ENCODE measurements at regions not wholly inside any gene's neighbourhood (a gene's known extent, or its start where the extent isn't known, plus 50 kb on each side); places are given as distances from the start of the nearest gene placed in this dataset.
"Not testable (repeated sequence)": the region's sequence is repeated elsewhere in the genome, so short reads cannot be mapped to it uniquely, and the experiment has no call there.

DNA sequence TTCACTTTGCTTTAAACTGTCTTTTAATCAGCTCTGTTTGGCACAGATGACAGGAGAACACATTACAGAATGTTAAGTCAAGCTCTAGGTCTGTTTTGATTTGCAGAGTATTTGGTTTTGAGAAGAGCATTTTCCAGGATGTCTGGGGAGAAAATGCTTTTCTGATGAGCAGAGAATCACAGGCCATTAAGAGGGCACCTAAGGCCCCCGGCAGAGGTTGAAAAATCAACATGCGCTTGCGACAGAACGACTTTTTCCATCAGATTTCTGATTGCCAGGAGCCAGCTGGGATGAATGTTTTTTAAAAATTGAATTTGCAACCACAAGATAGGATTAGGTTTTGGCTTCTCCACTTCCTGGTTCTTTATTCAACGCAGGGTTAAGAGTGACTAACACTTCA is 304.5 kb downstream of the JRKL start:
- DNase-seq (ENCODE audit: extremely low read depth, low read depth): no peak

DNA sequence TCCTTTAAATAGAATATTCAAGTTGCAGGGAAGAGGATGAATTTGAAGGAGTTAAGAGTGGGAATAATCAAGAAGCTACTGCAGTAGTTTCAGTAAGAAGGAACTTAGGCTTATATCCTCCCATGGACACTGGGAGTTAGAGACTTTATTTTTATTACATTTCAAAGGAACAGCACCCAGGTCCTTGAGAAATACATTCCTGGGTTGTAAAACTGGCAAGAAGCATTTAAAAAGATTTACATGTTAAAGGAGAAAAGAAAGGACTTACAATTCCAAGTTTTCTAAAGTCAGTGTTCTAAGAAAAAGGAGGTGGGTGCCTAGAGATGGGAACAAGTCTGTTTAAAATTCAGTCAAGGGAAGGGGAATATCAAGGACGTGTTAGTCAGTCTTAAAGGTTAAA is 306.9 kb downstream of the JRKL start:
- no peak for DNase-seq (ENCODE audit: extremely low read depth, low read depth)

DNA sequence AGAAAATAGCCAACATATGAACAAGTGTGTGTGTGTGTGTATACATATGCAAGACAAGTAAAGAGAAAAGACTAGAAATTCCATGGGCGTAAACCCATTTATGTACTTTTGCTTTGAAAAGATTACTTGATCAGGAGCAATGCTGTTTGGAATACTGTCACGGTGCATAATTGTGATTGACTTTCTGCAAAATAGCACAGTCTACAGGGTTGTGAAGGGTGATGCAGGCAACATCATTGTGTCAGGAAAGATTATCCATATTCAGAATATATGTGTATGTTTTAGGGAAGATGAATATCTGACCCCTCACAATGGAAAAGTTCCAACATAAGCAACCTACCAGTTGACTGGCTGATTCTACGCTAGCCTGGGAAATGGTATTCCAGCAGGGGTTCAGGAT is 307.7 kb downstream of the JRKL start:
- no peak for DNase-seq (ENCODE audit: extremely low read depth, low read depth)

DNA sequence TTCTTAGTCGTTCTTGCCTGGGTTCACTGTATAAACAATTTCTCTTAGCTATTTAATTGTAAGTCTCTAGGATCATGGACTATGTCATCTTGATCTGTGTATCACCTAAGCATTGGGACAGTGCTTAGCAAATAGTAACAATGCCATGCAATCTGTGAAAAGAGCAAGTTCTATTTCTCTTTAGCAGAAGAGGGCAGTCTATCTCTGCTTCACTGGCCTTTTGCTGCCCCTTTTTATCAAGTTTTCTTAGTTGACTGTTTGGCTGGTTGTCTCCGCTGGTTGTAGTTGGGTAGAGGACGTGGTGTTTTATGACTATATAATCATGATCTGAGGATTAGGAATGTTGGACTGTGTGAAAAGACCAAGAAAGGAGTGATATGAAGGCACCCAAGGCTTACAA is 315.0 kb downstream of the JRKL start:
- DNase-seq (ENCODE audit: extremely low read depth, low read depth): no peak

DNA sequence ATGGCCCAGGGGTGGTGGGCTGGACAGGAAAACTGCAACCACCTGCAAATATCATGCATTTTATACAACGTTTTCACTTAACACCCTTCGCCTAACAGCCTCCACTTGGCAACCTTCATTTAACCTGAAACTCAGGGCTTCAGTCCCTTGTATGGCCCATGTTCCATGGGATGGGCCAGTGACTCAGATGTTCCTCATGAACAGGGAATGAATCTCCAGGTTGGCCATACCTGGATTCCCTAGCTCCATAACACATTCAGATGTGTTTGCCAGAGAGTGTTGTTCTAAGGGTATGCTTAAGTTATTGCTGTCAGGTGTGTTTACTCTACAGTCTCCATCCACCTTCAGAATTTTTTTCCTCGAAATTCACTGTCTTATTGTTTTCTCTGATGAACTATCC is 316.9 kb downstream of the JRKL start:
- DNase-seq (ENCODE audit: extremely low read depth, low read depth): no peak

DNA sequence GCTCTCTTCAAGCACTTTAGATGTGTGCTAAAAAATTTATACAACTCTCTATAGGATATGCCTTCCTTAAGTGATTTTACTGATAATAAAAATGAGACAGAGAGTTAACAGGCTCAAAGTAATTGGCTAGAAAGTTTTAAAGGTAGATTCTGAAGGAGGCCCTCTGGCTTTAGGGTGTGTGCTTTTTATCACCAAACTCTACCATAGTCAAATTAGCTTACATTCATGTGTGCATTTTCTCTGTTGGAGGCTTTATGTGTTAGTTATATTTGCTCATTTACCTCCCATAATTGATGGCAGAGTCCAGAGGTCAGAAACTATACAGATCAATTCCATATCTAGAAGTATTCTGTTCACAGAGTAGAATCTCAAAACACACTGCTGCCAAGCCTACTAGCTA is 317.5 kb downstream of the JRKL start:
- no peak for DNase-seq (ENCODE audit: extremely low read depth, low read depth)

DNA sequence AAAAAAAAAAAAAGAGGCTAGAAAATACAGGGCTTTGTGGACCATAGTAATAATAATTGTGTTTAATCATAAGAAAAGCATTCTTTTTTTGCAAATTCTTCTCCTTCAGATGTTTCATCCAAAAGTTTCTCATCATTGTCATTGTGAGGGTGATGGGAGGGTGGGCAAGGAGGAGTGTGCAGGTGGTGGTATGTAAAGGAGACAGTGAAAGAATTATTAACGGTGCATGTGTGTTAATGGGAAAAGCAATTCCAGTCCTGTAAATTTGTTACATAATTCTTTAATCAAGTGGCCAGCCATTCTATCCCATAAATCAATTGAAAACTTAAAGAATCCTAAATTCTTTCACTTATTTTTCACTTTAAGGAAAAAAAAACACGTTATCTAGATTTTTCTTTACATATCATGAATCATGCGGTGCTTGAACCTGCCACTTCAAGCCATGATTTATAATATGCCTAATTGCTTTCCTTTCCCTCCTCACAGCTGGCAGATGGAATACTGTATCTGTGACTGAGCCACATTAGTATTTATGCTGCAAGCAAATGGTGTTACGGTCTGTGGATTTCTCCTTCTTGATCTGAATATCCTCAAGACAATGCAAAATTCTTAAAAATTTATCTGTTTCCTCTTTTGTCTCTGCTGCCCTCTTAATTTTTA is 318.5 kb downstream of the JRKL start:
- DNase-seq (ENCODE audit: extremely low read depth, low read depth): no peak

DNA sequence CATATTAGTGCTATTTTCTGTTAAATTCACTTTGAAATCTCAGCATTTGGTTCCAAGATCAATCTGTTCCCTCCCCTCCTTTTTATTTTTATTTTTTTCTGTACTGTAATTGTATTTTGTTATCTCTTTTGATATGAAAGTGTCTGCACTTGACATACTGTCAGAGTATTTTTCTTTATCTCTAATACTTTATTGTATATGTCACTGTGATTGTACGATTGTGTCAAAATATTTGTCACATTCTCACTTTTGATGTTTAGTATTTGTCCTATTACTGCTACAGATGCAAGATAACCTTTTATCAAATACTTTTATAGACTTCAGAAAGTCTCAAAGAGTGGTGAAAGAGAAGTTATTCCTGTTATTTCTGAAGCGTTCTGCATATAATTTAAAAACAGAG is 323.5 kb downstream of the JRKL start:
- no peak for DNase-seq (ENCODE audit: extremely low read depth, low read depth)

DNA sequence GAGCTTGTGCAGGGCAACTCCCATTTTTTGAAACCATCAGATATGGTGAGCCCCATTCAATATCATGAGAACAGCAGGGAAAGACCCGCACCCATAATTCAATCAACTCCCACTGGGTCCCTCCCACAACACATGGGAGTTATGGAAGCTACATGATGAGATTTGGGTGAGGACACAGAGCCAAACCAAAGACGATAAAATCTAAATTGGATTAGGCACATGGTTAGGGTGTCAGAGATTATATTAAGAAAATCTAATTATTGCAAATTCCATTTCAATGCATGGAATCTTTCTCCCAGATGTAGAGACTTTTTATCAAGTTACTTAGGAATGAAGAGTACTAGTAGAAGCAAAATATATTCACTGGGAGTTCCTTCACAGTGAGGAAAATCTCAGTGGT is 324.9 kb downstream of the JRKL start:
- DNase-seq (ENCODE audit: extremely low read depth, low read depth): no peak

DNA sequence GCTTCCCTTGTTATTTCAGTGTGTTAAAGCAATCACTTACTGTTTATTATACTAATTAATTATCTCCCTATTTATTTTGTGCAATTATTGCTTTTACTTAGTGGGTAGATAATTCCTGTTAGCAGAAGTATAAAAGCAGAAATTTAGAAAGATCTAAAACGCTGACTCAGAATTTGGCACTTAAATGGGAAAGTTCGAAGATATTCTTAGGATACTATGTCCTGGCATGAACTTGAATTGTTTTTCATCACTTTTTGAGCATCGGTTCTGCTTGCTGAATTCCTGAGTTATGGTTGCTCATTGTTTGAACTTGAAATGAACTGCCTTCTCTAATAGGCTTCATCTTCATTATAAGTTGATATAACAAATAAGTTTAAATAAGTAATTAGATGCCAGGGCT is 325.4 kb downstream of the JRKL start:
- DNase-seq (ENCODE audit: extremely low read depth, low read depth): no peak

DNA sequence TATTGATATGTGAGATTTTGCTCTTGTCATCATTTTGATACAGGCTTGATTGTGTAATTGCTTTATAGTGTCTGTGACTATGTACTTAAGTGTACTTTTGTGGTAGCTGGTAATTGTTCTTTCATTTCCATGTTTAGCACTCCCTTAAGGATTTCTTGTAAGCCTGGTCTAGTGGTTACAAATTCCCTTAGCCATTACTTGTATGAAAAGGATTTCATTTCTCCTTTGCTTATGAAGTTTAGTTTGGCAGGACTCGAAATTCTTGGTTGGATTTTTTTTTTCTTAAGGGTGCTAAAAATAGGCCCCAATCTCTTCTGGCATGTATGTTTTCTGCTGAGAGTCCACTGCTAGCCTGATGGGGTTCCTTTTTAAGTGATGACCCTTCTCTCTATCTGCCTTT is 346.8 kb downstream of the JRKL start:
- no peak for DNase-seq (ENCODE audit: extremely low read depth, low read depth)

DNA sequence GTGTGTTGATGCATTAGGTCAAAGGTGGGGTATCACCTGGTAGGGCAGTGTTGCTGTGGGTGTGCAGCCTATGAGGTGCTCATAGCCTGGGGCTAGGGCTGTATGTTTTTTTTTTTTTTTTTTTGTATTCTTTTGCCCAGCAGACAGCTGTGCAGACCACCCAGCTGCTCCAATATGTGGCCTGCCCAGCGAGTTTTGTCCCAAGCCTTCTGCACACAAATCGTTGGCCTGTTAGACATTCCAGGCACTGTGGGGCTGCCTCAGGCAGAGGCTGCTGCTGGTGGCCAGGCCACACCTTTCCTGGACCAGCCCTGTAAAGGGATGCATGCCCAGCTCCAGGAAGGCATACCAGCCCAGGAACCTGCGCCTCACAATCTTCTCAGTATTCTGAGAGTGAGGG is 348.5 kb downstream of the JRKL start:
- no peak for DNase-seq (ENCODE audit: extremely low read depth, low read depth)

DNA sequence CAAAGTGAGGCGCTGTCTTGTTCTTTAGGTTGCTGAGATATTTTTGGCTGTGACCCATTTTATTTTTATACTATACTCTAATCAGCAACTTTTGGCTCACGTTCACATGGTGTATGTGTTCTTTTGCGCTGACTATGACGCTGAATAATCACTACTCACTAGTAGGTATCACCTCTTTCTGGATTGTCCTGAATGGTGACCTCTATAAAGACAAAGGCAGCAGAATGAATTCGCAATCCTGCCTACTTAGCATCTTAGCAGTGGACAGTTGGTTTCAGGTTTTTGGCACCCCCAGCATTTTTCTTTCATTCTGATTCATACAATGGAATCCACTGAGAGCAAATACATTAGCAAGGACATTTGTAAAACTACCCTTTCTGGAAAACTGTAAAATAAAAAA is 351.3 kb downstream of the JRKL start:
- no peak for DNase-seq (ENCODE audit: extremely low read depth, low read depth)

DNA sequence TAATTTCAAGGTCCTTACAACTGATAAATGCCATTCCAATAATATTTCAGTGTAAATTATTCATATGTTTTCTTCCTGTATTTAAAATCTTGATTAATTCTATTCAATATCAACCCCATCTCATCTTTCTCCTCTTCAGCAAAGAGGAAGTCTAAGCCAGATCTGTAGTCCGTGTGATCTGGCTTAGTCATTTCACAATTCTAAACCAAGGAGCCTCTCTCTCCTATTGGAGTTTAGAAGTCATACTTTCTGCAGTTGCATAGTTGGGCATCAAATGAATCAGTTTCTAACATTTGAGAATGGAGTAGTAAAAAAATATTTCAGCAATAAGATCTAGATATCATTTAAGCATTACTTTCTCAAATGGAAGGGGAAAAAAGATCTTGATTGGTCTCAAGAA is 354.9 kb downstream of the JRKL start:
- DNase-seq (ENCODE audit: extremely low read depth, low read depth): no peak

DNA sequence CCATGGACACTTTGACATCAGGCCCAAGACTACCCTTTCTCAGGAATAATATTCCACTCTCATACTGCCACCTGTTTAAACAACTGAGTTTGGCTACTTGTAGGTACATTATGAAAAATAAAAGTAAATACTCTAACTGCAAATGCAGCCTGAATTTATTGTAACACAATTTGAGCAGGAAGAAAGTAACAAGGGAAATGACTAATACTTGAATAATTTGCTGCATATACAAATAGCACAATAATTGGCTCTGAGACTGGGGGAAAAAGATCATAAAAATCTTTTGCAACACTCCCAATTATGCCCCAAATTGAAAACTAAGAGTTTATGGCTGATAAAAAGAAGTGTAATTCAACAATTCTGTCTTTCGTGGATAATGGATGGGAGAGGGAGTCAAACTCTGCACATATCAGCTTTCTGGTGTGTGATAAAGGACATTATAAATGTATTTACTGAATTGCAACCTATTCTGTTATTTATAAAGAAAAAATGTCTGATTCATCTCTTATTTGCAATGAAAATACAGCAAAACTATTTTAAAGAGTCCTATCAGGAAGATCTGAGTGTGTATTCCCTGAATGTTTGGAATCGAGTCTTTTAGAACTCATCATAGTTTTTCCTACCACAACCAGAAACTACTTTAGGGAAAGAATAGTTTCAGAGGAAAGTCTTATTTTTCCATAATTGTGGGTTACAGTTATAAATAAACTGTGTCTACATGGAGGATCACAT is 359.0 kb downstream of the JRKL start:
- DNase-seq (ENCODE audit: extremely low read depth, low read depth): no peak

DNA sequence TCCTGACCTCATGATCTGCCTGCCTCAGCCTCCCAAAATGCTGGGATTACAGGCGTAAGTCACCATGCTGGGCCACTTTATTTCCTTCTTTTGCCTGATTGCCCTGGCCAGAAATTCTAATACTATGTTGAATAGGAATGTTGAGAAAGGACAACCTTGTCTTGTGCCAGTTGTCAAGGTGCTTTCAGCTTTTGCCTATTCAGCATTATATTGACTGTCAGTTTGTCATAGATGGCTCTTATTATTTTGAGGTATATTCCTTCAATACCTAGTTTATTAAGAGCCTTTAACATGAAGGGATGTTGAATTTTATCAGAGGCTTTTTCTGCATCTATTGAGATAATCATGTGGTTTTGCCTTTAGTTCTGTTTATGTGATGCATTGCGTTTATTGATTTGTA is 362.0 kb downstream of the JRKL start:
- DNase-seq (ENCODE audit: extremely low read depth, low read depth): not testable (repeated sequence)

DNA sequence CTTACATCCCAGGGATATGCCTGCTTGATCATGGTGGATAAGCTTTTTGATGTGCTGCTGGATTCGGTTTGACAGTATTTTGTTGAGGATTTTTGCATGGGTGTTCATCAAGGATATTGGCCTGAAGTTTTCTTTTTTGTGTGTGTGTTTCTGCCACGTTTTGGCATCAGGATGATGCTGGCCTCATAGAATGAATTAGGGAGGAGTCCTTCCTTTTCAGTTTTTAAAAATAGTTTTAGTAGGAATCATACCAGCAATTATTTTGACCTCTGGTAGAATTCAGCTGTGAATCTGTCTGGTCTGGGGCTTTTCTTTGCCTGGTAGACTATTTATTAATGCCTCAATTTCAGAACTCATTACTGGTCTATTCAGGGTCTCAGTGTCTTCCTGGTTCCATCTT is 362.4 kb downstream of the JRKL start:
- no peak for DNase-seq (ENCODE audit: extremely low read depth, low read depth)

DNA sequence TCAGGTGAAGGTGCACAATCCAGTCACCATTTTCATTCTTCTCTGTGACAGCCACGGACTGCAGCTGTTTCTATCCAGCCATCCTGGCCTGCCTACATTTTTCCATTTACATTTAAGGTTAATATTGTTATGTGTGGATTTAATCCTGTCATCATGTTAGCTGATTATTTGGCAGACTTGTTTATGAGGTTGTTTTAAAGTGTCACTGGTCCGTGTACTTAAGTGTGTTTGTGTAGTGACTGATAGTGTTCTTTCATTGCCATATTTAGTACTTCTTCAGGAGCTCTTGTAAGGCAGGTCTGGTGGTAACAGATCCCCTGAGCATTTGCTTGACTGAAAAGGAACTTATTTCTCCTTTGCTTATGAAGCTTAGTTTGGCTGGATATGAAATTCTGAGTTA is 364.2 kb downstream of the JRKL start:
- no peak for DNase-seq (ENCODE audit: extremely low read depth, low read depth)

DNA sequence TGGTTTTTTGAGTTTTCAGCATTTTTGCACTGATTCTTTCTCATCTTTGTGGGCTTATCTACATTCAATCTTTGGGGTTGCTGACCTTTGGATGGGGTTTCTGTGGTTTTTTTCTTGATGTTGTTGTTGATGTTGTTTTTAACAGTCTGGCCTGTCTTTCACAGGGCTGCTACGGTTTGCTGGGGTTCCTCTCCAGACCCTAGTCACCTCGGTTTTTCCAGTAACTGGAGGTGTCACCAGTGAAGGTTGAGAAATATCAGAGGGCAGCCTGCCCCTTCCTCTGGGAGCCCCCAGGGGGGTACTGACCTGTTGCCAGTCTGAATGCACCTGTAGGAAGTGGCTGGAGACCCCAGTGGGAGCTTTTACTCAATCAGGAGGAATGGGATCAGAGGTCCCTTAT is 365.4 kb downstream of the JRKL start:
- no peak for DNase-seq (ENCODE audit: extremely low read depth, low read depth)

DNA sequence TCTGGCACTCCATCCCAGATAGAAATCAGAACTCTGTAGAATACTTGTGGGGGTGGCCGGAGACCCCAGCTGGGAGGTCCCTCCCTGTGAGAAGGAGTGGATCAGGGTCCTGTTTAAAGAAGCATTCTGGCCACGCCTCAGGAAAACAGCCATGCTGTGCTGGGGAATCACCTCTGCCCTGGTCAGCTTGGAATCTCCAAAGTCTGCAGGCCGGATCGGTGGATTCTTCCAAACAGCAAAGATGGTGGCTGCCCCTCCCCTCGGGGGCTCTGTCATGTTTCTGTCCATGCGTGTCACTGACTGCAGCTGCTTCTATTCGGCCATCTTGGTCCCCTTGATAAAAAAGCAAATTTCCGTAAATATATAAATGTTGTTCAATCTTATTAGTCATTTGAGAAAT is 365.9 kb downstream of the JRKL start:
- DNase-seq (ENCODE audit: extremely low read depth, low read depth): no peak

DNA sequence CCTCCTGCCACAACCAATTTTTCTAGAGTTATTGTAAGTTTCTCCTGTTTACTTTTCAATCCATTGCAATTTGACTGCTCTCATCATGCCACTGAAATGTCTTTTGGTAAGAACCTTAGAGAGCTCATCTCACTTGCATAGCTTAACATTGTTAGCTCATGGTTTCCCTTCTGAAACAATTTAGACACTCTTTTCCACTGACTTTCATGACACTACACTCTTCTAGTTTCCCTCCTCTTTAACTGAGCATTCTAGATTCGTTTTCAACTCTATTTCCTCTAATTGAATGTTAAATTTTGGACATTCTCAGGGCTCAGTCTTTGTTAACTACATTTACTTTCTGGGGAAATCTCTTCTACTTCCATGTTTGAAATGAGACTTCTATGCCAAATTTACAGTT is 369.1 kb downstream of the JRKL start:
- no peak for DNase-seq (ENCODE audit: extremely low read depth, low read depth)

DNA sequence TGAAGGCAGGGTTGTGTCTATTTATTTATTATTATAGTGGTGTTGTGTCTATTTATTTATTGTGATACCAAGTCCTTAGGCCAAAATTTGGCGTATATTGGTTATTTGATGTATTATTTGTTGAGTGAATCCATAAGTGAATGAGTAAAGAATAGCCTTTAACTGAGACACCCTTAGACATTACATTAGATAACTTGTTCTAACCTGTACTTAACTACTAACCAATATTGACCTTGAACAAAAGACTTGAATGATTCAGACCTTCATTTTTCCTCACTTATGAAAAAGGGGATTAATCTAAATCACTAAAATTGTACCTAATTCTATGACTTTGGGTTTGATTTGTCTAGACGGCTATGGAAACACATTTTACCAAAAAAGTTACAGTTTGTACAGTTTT is 370.5 kb downstream of the JRKL start:
- no peak for DNase-seq (ENCODE audit: extremely low read depth, low read depth)

DNA sequence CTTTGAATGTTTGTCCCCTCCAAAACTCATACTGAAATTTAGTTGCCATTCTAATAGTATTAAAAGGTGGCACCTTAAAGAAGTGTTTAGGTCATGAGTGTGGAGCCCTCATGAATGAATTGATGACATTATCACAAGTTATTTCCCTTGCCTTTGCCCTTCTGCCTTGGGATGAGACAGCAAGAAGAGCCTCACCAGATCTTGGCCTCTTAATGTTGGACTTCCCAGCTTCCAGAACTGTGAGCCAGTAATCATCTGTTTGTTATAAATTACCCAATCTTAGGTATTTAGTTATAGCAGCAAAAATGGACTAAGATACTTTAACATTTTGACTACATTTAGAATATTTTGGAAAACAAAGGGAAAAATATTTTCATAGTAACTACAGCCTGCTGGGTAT is 371.0 kb downstream of the JRKL start:
- DNase-seq (ENCODE audit: extremely low read depth, low read depth): no peak

Measured in NCI-H460 (cell line).